Brain microvascular endothelial cell (primary cell): ENCODE measurements at regions not wholly inside any gene's neighbourhood (a gene's known extent, or its start where the extent isn't known, plus 50 kb on each side); places are given as distances from the start of the nearest gene placed in this dataset.

Experiments used
- DNase-seq: peaks from one replicate; pipeline ENCODE4 v3.0.0-alpha.2; 2020
- H3K27ac ChIP-seq: fragments of 250-450 bp; sonication (Bioruptor Pico); 2 replicates; pipeline ENCODE4 v1.5.1; 2020; ENCODE audit warnings: mild to moderate bottlenecking, moderate library complexity
- H3K27me3 ChIP-seq: fragments of 250-450 bp; sonication (Bioruptor Pico); replicated peaks from 2 replicates; pipeline ENCODE4 v1.5.1; 2020; ENCODE audit warnings: mild to moderate bottlenecking
- H3K36me3 ChIP-seq: fragments of 250-450 bp; sonication (Bioruptor Pico); replicated peaks from 2 replicates; pipeline ENCODE4 v1.5.1; 2020; ENCODE audit warnings: mild to moderate bottlenecking
- H3K4me3 ChIP-seq: 2 replicates; pipeline ENCODE4 v1.5.1; 2011; ENCODE audit warnings: low read depth, mild to moderate bottlenecking, control low read depth, low read length, moderate library complexity
- CTCF ChIP-seq: IDR thresholded peaks from 2 replicates; pipeline ENCODE4 v1.5.1; 2011; ENCODE audit warnings: low read depth, mild to moderate bottlenecking, moderate library complexity, low read length, control low read depth, inconsistent platforms; ENCODE audit errors: missing control alignments
- in situ Hi-C: cut with HindIII; loops from 2 replicates; pipeline ENCODE4 v1.10.0; 2017; ENCODE audit warnings: low sequenced_read_pairs, low pct_ligation_motif_present

- no peaks in the 10 kb centered on the region for H3K27me3 ChIP-seq
- TF ChIP-seq CTCF, result no peak
- no peak overlapping the region for H3K27ac ChIP-seq
- H3K4me3 ChIP-seq, result no peak overlapping the region
- H3K36me3 ChIP-seq, result no peaks in the 10 kb centered on the region
- in situ Hi-C loops, result no loop called here
- DNase-seq, result no peak
Observed at GRCh38 chr7:10082896-10083295, 890.8 kb upstream of the PHF14 start.

- Histone ChIP-seq H3K27ac (no peak overlapping the region), H3K27me3 (no peaks in the 10 kb centered on the region), H3K36me3 (no peaks in the 10 kb centered on the region), H3K4me3 (no peak overlapping the region)
- no peak for TF ChIP-seq CTCF
- in situ Hi-C loops, result no loop called here
- DNase-seq, result no peak
Observed at GRCh38 chr7:10083766-10084165, 889.9 kb upstream of the PHF14 start.

GRCh38 chr7:10085231-10085630, 888.4 kb upstream of the PHF14 start:
- no peak for DNase-seq
- Histone ChIP-seq H3K27ac (no peak overlapping the region), H3K36me3 (no peaks in the 10 kb centered on the region), H3K27me3 (no peaks in the 10 kb centered on the region), H3K4me3 (no peak overlapping the region)
- TF ChIP-seq CTCF, result no peak
- in situ Hi-C loops, result no loop called here

- in situ Hi-C loops, result no loop called here
- no peak overlapping the region for H3K27ac ChIP-seq
- no peak overlapping the region for H3K4me3 ChIP-seq
- DNase-seq, result no peak
- H3K27me3 ChIP-seq, result no peaks in the 10 kb centered on the region
- TF ChIP-seq CTCF, result no peak
- H3K36me3 ChIP-seq, result no peaks in the 10 kb centered on the region
Observed at GRCh38 chr7:10100572-10100971, 873.1 kb upstream of the PHF14 start.

GRCh38 chr7:10101351-10101750, 872.3 kb upstream of the PHF14 start:
- H3K4me3 ChIP-seq, result no peak overlapping the region
- no peak for DNase-seq
- no peaks in the 10 kb centered on the region for H3K27me3 ChIP-seq
- TF ChIP-seq CTCF, result no peak
- in situ Hi-C loops, result no loop called here
- H3K27ac ChIP-seq, result no peak overlapping the region
- no peaks in the 10 kb centered on the region for H3K36me3 ChIP-seq

- no peak for TF ChIP-seq CTCF
- no peak overlapping the region for H3K27ac ChIP-seq
- in situ Hi-C loops, result no loop called here
- H3K27me3 ChIP-seq, result no peaks in the 10 kb centered on the region
- no peak overlapping the region for H3K4me3 ChIP-seq
- H3K36me3 ChIP-seq, result no peaks in the 10 kb centered on the region
- DNase-seq, result no peak
Observed at GRCh38 chr7:10104292-10104691, 869.4 kb upstream of the PHF14 start.
